Upper lobe of left lung (tissue), 6 donors: ENCODE measurements at regions not wholly inside any gene's neighbourhood (a gene's known extent, or its start where the extent isn't known, plus 50 kb on each side); places are given as distances from the start of the nearest gene placed in this dataset.
A peak's percentile ranks its signal among the peaks of the same experiment; 100 is the strongest.

ENCODE experiments used
- ATAC-seq, 2 donors: fragments of 200-7000 bp; cut with Tn5 transposase; one replicate each; pipeline ENCODE4 v1.9.1; 2022; ENCODE audit warnings: mild to moderate bottlenecking in 2 of 2, moderate library complexity in 2 of 2; ENCODE audit not compliant: low FRiP score in 2 of 2
- DNase-seq, 2 donors: peaks; one replicate each; pipeline ENCODE4 v3.0.0-alpha.2; 2019 to 2020
- H3K27ac ChIP-seq, 4 donors: fragments of 200-600 bp; sonication (generic); one replicate each; pipeline ENCODE4 v1.5.1; 2016 to 2019
- H3K27me3 ChIP-seq, 4 donors: fragments of 200-600 bp; sonication (generic); one replicate each; pipeline ENCODE4 v1.5.1; 2017 to 2019
- H3K36me3 ChIP-seq, 4 donors: fragments of 200-600 bp; sonication (generic); one replicate each; pipeline ENCODE4 v1.5.1; 2016 to 2019
- H3K4me1 ChIP-seq, 4 donors: fragments of 200-600 bp; sonication (generic); one replicate each; pipeline ENCODE4 v1.5.1; 2018 to 2019
- H3K4me3 ChIP-seq, 4 donors: fragments of 200-600 bp; sonication (generic); one replicate each; pipeline ENCODE4 v1.5.1; 2017 to 2019; ENCODE audit warnings: mild to moderate bottlenecking in 2 of 4, moderate library complexity in 1 of 4
- H3K9me3 ChIP-seq, 4 donors: fragments of 200-600 bp; sonication (generic); one replicate each; pipeline ENCODE4 v1.5.1; 2018 to 2019
- EP300 ChIP-seq, 4 donors: sonication (generic); formaldehyde crosslinking; IDR thresholded peaks; one replicate each; pipeline ENCODE4 v1.5.1; 2017; ENCODE audit warnings: antibody characterized with exemption in 4 of 4, control low read depth in 2 of 4
- POLR2A ChIP-seq, 4 donors: fragments of 450-650 bp; IDR thresholded peaks; one replicate each; pipeline ENCODE4 v1.5.1; 2016 to 2017; ENCODE audit warnings: antibody characterized with exemption in 4 of 4, mild to moderate bottlenecking in 2 of 4
- POLR2AphosphoS5 ChIP-seq, 2 donors: sonication (generic); formaldehyde crosslinking; IDR thresholded peaks; one replicate each; pipeline ENCODE4 v1.5.1; 2017; ENCODE audit warnings: antibody characterized with exemption in 2 of 2
- WGBS, 2 donors: methylation state at CpG; one replicate each; pipeline ENCODE4 v1.1.5; 2017 to 2018; 5-methylcytosine and 5-hydroxymethylcytosine counted together
- TF ChIP-seq, protein P1 (sequence below), 6 experiments: fragments of 450-650 bp in 4 of 6; fragments of 200-600 bp in 2 of 6; sonication (generic) in 2 of 6; IDR thresholded peaks; one replicate each; pipeline ENCODE4 v1.5.1; 2016 to 2019; ENCODE audit warnings: antibody characterized with exemption in 6 of 6
- donor health status: DM: no; HTN: no; CAD: no; lungs with moderate emphysema.
- donor health status: DM: no; HTN: yes; CAD: no; lungs with severe emphysema.

DNA sequence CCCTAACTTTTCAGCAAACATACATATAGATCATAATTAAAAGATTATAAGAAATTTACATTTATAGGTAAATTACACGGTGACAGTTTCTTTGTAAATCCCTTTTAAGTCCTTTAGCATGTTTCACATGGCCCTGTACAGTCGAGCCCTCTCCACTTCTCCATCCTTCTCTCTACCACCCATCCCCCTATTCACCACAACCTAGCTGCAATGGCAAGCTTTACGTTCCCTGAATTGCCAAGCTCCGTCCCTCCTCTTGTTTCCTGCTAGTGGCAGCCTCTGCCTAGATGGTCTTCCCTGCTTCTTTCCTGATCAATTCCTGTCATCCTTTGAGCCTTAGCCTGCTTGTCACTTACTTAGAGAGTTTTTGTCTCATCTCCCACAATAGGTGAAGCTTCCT, 116.2 kb downstream of the TMA16 start:
- Histone ChIP-seq H3K36me3 (no peaks in the 10 kb centered on the region), H3K4me3 (peak overlapping the region in 3 of 4 donors; percentile 9 to 37 (median 9)), H3K27ac (peak overlapping the region in 3 of 4 donors; percentile 54 to 65 (median 61)), H3K4me1 (no peaks in the 10 kb centered on the region), H3K9me3 (no peaks in the 10 kb centered on the region), H3K27me3 (no peaks in the 10 kb centered on the region)
- 59 to 63% methylated on average over 4 of the region's 4 CpGs for WGBS, 2 donors
- no peak for TF ChIP-seq EP300 (IDR thresholded peaks at IDR 0.05)
- TF ChIP-seq POLR2A (IDR thresholded peaks at IDR 0.05), result no peak
- no peak for TF ChIP-seq POLR2AphosphoS5 (IDR thresholded peaks at IDR 0.05)
- TF ChIP-seq, protein P1, sequence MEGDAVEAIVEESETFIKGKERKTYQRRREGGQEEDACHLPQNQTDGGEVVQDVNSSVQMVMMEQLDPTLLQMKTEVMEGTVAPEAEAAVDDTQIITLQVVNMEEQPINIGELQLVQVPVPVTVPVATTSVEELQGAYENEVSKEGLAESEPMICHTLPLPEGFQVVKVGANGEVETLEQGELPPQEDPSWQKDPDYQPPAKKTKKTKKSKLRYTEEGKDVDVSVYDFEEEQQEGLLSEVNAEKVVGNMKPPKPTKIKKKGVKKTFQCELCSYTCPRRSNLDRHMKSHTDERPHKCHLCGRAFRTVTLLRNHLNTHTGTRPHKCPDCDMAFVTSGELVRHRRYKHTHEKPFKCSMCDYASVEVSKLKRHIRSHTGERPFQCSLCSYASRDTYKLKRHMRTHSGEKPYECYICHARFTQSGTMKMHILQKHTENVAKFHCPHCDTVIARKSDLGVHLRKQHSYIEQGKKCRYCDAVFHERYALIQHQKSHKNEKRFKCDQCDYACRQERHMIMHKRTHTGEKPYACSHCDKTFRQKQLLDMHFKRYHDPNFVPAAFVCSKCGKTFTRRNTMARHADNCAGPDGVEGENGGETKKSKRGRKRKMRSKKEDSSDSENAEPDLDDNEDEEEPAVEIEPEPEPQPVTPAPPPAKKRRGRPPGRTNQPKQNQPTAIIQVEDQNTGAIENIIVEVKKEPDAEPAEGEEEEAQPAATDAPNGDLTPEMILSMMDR (IDR thresholded peaks at IDR 0.05), result no peak
- DNase-seq (no peak), ATAC-seq (peak in 1 of 2 donors; percentile 40)

DNA sequence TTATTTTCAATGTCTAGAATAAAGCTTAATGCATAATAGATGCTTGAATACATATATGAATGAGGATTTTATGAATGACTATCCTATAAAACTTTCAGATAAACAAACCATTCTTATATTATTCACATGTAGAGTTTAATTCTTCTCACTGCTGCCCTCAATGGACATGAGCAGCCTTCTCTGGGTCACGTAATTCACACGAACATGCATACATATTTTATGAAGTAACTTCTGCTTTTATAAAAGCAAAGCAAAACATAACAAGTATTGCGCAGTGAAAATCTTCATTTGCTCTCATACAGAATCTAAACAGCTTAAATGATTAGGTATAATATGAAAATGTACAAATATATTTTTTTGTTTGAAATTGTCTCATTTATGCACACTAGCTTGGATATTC, 116.7 kb downstream of the TMA16 start:
- no peaks in the 10 kb centered on the region for H3K36me3 ChIP-seq
- TF ChIP-seq, protein P1 (IDR thresholded peaks at IDR 0.05), result no peak
- TF ChIP-seq POLR2A (IDR thresholded peaks at IDR 0.05), result peak in 1 of 4 donors; percentile 44
- H3K4me1 ChIP-seq, result no peaks in the 10 kb centered on the region
- DNase-seq, result no peak
- H3K9me3 ChIP-seq, result no peaks in the 10 kb centered on the region
- peak overlapping the region in 3 of 4 donors; percentile 9 to 37 (median 10) for H3K4me3 ChIP-seq
- 55 to 65% methylated on average over 3 of the region's 3 CpGs for WGBS, 2 donors
- ATAC-seq, result peak in 1 of 2 donors; percentile 47
- no peaks in the 10 kb centered on the region for H3K27me3 ChIP-seq
- peak overlapping the region in 3 of 4 donors; percentile 54 to 65 (median 61) for H3K27ac ChIP-seq

DNA sequence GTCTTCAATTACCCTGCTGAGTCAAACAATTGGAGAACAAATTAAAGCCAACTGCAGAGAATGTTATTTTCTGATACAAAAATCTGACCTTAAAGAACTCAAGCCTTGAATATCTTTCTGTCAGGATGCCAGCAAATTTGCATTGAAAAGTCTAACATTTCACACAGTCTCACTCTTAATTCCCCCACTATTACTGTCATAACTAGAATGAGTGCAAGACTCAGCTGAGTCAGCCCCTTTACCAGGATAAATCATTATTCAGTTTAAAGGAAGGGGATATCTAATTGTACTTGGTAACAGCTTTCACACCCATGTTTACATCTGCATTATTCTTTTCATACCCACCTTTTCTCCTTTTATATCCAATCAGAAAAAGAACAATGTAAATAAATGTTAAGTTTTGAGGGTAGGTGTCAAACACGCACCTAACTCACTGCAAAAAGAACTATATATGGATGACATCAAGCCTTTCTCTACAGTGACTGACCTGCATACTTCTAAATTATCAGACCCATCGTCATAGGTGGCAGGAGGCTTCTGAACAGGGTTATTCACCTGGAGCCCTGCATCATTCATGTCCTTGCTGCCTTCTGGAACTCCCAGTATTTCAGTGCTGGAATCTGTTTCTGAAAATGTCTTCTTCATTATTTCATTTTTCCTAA, 117.4 kb downstream of the TMA16 start:
- no peak for TF ChIP-seq POLR2AphosphoS5 (IDR thresholded peaks at IDR 0.05)
- TF ChIP-seq, protein P1 (IDR thresholded peaks at IDR 0.05), result no peak
- no peak for TF ChIP-seq POLR2A (IDR thresholded peaks at IDR 0.05)
- TF ChIP-seq EP300 (IDR thresholded peaks at IDR 0.05), result no peak
- Histone ChIP-seq H3K4me3 (peak overlapping the region in 3 of 4 donors; percentile 9 to 37 (median 17)), H3K9me3 (no peaks in the 10 kb centered on the region), H3K27me3 (no peaks in the 10 kb centered on the region), H3K4me1 (no peaks in the 10 kb centered on the region), H3K36me3 (no peaks in the 10 kb centered on the region), H3K27ac (peak overlapping the region in 3 of 4 donors; percentile 54 to 65 (median 61))
- DNase-seq, result no peak
- ATAC-seq, result no peak
- 80 to 89% methylated on average over 2 of the region's 2 CpGs for WGBS, 2 donors

DNA sequence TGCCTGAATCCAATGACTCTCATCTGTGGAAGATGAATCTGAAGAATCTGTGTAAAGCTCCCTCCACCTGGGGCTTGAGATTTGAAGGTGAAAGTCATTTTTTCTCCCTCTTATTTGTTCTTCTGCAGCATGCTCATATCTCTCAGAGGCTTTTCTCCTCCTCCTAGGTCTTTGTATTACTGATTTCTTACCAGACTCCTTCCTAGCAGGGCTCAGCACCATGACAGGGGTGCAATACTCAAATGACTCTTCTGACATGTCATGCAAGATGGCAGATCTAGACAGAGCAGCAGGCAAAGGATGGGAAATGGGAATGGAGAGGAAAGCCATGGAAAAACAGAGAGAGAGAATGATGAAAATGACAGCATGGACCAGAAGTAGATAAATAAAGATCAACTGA, 118.3 kb downstream of the TMA16 start:
- H3K9me3 ChIP-seq, result no peaks in the 10 kb centered on the region
- TF ChIP-seq POLR2AphosphoS5 (IDR thresholded peaks at IDR 0.05) (no peak), POLR2A (IDR thresholded peaks at IDR 0.05) (no peak), EP300 (IDR thresholded peaks at IDR 0.05) (no peak)
- TF ChIP-seq, protein P1 (IDR thresholded peaks at IDR 0.05), result no peak
- H3K27ac ChIP-seq, result peak overlapping the region in 3 of 4 donors; percentile 51 to 65 (median 61)
- peak overlapping the region in 3 of 4 donors; percentile 9 to 37 (median 17) for H3K4me3 ChIP-seq
- ATAC-seq (peak in 1 of 2 donors; percentile 53), DNase-seq (no peak)
- no peaks in the 10 kb centered on the region for H3K27me3 ChIP-seq
- H3K4me1 ChIP-seq, result no peaks in the 10 kb centered on the region
- no peaks in the 10 kb centered on the region for H3K36me3 ChIP-seq

DNA sequence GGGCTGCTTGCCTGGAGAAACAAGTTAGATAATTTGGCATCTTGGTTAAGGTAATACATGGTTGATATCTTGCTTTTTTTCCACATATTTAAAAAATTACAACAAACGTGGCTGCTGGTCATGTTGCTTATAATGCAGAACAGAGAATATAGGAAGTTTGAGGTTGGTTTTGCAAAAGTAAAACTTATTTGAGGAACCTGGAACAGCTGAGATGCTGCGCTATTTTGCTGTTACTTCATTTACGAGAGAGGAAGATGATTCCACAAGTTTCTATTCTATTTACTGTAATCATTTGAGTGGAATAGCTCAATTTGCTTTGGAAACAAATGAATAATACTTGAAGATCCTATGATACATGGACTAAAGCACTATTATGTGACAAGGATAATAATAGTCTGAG, 118.9 kb downstream of the TMA16 start:
- no peak for DNase-seq
- Histone ChIP-seq H3K4me3 (peak overlapping the region in 3 of 4 donors; percentile 9 to 37 (median 17)), H3K36me3 (no peaks in the 10 kb centered on the region), H3K9me3 (no peaks in the 10 kb centered on the region), H3K27me3 (no peaks in the 10 kb centered on the region), H3K27ac (peak overlapping the region in 3 of 4 donors; percentile 51 to 65 (median 61)), H3K4me1 (no peaks in the 10 kb centered on the region)
- TF ChIP-seq POLR2AphosphoS5 (IDR thresholded peaks at IDR 0.05) (no peak), POLR2A (IDR thresholded peaks at IDR 0.05) (peak in 1 of 4 donors; percentile 33)
- TF ChIP-seq, protein P1 (IDR thresholded peaks at IDR 0.05), result no peak
- 62 to 64% methylated on average over 3 of the region's 3 CpGs for WGBS, 2 donors
- ATAC-seq, result peak in 1 of 2 donors; percentile 67
